Fibroblast of villous mesenchyme (primary cell): ENCODE measurements at regions not wholly inside any gene's neighbourhood (a gene's known extent, or its start where the extent isn't known, plus 50 kb on each side); places are given as distances from the start of the nearest gene placed in this dataset.
A peak's percentile ranks its signal among the peaks of the same experiment; 100 is the strongest.

Experiments
- DNase-seq: peaks from one replicate; pipeline ENCODE4 v3.0.0-alpha.2; 2010; ENCODE audit warnings: low read depth
- H3K4me3 ChIP-seq: 2 replicates; pipeline ENCODE4 v1.5.1; 2011; ENCODE audit warnings: low read depth, mild to moderate bottlenecking, low read length
- TF ChIP-seq, protein P1 (sequence below): IDR thresholded peaks from 2 replicates; pipeline ENCODE4 v1.5.1; 2012; ENCODE audit warnings: low read depth, mild to moderate bottlenecking, low read length; ENCODE audit not compliant: insufficient read depth

DNA sequence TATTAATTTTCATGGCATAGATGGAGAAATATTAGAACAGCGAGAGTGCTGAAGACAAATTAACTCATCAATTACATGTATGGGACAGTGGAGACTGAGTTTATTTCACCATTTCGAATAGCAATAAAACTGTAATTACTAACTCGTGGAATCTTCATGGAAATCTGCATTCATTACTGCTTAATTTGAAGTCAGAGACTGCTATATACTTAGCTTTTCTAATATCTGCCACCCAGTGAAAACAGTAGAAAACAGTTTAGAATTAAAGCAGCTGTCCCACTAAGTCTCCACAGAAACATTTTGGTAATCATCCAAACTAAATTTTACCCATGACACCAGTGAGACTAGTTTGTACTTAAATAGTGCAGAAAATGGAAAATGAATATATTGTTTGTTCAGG lies 56.8 kb downstream of the IZUMO3 start:
- no peak for DNase-seq
- TF ChIP-seq, protein P1, sequence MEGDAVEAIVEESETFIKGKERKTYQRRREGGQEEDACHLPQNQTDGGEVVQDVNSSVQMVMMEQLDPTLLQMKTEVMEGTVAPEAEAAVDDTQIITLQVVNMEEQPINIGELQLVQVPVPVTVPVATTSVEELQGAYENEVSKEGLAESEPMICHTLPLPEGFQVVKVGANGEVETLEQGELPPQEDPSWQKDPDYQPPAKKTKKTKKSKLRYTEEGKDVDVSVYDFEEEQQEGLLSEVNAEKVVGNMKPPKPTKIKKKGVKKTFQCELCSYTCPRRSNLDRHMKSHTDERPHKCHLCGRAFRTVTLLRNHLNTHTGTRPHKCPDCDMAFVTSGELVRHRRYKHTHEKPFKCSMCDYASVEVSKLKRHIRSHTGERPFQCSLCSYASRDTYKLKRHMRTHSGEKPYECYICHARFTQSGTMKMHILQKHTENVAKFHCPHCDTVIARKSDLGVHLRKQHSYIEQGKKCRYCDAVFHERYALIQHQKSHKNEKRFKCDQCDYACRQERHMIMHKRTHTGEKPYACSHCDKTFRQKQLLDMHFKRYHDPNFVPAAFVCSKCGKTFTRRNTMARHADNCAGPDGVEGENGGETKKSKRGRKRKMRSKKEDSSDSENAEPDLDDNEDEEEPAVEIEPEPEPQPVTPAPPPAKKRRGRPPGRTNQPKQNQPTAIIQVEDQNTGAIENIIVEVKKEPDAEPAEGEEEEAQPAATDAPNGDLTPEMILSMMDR, result no peak
- no peak overlapping the region for H3K4me3 ChIP-seq

DNA sequence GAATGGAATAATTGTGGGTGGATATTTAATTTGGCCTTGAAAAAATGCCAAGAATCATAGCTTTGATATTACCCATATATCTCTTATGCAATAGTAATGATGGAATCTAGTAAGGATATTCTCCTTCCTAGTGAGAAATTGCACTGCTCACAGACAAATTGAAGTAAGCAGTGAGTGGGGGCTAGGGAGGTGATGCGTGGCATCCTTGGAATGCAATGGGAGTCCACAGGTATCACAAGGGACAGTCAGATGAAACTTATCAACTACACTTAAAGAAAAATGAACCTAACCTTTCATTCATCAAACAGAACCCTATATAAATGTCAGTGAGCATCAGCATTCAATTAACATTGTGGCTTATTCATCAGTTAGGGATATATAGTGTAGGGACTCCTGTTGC lies 57.8 kb downstream of the IZUMO3 start:
- DNase-seq, result no peak
- TF ChIP-seq, protein P1, result no peak
- no peak overlapping the region for H3K4me3 ChIP-seq

DNA sequence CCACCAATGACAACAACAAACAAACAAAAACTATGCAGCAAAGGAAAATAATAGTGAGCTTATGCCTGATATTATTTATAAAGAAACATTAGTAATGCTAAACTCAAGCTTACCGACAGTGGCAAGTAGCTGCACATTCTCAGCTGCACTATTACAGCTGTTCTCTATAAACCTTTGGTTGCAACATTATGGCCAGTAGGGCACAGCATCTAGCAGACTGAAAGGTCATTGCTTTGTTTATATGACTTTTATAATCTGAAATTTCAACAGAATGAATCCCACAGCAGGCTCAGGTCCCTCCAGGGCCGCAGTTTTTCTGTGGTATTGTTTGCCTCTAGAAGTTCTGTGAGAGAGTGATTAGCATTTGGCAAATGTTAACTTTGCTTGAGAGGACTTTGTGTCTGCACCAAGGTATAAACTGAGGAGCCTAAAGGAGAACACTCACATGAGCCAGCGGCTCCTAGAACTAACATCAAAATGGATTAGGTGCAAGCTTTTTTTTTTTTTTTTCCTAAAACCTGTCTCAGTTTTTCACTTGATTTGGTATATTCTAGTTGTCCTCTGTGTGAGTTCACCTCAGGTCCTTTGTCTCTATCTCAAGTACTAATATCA lies 58.3 kb downstream of the IZUMO3 start:
- TF ChIP-seq, protein P1, result no peak
- peak; percentile 8 for DNase-seq
- no peak overlapping the region for H3K4me3 ChIP-seq

DNA sequence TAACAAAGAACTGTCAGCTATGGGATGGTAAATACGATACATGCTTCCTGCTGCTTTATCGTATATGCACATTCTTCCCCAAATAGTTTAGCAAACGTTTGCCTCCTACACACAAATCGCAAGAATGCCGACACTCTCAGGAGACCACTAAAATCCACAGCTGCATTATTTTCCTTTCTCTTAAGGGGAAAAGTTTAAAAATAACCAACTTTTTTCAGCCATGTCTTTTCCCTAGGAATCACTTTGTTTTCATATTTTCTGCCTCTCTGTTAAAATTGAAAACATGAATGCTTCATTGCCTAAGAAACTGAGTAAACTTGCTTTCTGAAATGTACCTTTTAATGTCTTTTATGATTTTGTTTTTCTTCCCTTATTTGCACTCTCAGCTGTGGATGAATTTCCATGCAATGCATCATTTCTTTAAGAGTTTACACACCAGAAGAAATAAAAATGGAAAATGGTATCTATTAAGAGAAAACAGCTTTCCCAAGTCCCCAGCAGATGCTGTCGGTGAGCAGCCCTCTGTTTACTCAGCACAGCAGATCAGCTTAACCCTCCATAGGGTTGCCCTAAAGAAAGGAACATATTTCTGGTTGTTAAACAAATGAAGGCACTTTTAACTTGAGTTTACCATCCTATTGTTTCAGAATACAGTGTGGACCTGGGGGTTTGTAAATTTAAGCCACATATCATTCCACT lies 66.2 kb downstream of the IZUMO3 start:
- DNase-seq, result no peak
- TF ChIP-seq, protein P1, result no peak
- H3K4me3 ChIP-seq, result no peak overlapping the region

DNA sequence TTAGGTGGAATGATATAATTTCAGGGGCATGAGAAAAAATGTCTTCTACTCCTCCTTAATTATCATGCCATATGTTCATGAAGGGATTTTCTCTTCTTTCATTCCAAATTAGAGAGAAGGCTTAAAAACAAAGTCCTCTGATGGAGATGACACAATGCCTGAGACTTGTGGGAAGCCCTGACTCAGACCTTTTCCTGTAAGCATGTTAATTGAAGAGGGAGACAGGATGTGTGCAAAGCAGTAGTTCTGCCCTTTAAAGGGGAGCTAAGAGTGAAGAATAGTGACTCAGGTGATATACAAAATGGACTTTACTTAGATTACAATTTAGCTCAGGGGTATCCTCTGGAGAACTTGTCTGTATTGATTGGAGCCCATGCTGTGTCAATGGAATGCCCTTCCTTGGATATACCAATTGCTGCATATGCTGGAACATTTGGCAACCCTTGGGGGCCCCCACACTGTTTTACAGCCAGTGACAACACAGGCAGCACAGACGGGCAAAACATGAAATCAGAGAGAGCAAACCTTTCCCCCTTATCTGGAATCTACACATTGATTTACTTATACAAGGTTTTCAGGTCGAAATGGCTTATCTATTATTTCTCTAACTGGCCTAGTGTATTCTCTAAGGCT lies 81.3 kb downstream of the IZUMO3 start:
- DNase-seq, result no peak
- H3K4me3 ChIP-seq, result no peak overlapping the region
- TF ChIP-seq, protein P1, result no peak

DNA sequence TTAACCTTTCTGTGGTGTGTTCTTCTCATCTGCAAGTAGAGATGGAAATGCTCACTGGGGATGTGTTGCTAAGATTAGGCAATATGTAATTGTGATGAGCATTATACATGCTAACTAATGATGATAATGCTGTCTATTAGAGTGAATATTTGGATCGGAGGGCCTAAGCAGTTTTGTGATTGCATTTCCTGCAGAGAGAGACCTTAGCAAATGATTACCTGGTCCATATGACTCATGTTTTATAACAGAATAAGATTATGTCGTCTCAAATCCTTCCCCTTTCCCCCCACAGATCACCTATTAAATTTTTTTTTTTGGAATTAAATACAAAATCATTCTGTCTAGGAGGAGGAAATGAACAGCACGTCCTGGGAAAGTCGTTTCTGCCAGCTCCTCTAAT lies 82.7 kb downstream of the IZUMO3 start:
- TF ChIP-seq, protein P1, result no peak
- no peak overlapping the region for H3K4me3 ChIP-seq
- no peak for DNase-seq

DNA sequence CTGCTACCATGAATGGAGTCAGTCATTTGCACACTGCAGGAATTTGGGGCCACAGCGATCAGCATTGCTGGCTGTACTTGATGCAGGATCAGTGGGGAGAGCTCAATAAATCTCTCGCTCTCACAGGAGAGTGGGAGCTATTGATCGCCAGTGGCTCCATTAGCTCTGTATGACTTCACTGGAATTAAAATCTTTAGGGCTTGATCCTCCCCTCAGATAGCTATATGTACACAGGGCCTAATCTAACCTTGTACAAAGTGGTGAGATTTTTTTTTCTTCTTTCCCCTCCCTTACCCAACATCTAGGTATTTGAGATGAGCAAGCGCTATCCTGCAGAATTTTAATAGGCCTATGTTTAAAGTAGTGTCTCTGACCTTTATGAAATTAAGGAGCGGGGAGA lies 84.9 kb downstream of the IZUMO3 start:
- H3K4me3 ChIP-seq, result no peak overlapping the region
- DNase-seq, result no peak
- TF ChIP-seq, protein P1, result no peak
